Stomach (tissue), 4 donors: ENCODE measurements at regions not wholly inside any gene's neighbourhood (a gene's known extent, or its start where the extent isn't known, plus 50 kb on each side); places are given as distances from the start of the nearest gene placed in this dataset.

ENCODE experiments used
- CTCF ChIP-seq, 7 experiments: fragments of 450-650 bp in 4 of 7; fragments of 200-600 bp in 3 of 7; sonication (generic) in 3 of 7; IDR thresholded peaks; one replicate each; pipeline ENCODE4 v1.5.1; 2016 to 2019; ENCODE audit warnings: antibody characterized with exemption in 7 of 7, control low read depth in 2 of 7, mild to moderate bottlenecking in 1 of 7
- EP300 ChIP-seq: sonication (generic); formaldehyde crosslinking; IDR thresholded peaks from one replicate; pipeline ENCODE4 v1.6.1; 2017; ENCODE audit warnings: antibody characterized with exemption
- POLR2A ChIP-seq, 4 donors: fragments of 450-650 bp; IDR thresholded peaks; one replicate each; pipeline ENCODE4 v1.6.1; 2016; ENCODE audit warnings: antibody characterized with exemption in 4 of 4, control low read depth in 2 of 4, mild to moderate bottlenecking in 1 of 4, moderate library complexity in 1 of 4
- POLR2AphosphoS5 ChIP-seq, 3 donors: sonication (generic); formaldehyde crosslinking; IDR thresholded peaks; one replicate each; pipeline ENCODE4 v1.6.1; 2016; ENCODE audit warnings: antibody characterized with exemption in 3 of 3

GRCh38 chr11:69917529-69917928 lies 98.3 kb upstream of the FGF3 start:
- TF ChIP-seq POLR2A (IDR thresholded peaks at IDR 0.05) (no peak), CTCF (IDR thresholded peaks at IDR 0.05) (no peak), EP300 (no peak), POLR2AphosphoS5 (IDR thresholded peaks at IDR 0.05) (no peak)
